GM12891 (cell line): ENCODE measurements at regions not wholly inside any gene's neighbourhood (a gene's known extent, or its start where the extent isn't known, plus 50 kb on each side); places are given as distances from the start of the nearest gene placed in this dataset.

Experiments used
- POLR2A ChIP-seq: IDR thresholded peaks from 2 replicates; pipeline ENCODE4 v1.6.1; 2011; ENCODE audit warnings: low read depth, low read length, control low read depth
- POU2F2 ChIP-seq: IDR thresholded peaks from 2 replicates; pipeline ENCODE4 v1.6.1; 2011; ENCODE audit warnings: low read depth, mild to moderate bottlenecking, control low read depth, low read length, moderate library complexity
- SPI1 ChIP-seq: IDR thresholded peaks from 2 replicates; pipeline ENCODE4 v1.6.1; 2011; ENCODE audit warnings: low read depth, low read length, control low read depth

GRCh38 chr1:69195136-69195535, 372.6 kb upstream of the LRRC7 start:
- TF ChIP-seq SPI1: no peak
- TF ChIP-seq POLR2A: no peak
- no peak for TF ChIP-seq POU2F2
